ENCODE measurements at regions not wholly inside any gene's neighbourhood (a gene's known extent, or its start where the extent isn't known, plus 50 kb on each side); places are given as distances from the start of the nearest gene placed in this dataset.
A peak's percentile ranks its signal among the peaks of the same experiment; 100 is the strongest.

DNA sequence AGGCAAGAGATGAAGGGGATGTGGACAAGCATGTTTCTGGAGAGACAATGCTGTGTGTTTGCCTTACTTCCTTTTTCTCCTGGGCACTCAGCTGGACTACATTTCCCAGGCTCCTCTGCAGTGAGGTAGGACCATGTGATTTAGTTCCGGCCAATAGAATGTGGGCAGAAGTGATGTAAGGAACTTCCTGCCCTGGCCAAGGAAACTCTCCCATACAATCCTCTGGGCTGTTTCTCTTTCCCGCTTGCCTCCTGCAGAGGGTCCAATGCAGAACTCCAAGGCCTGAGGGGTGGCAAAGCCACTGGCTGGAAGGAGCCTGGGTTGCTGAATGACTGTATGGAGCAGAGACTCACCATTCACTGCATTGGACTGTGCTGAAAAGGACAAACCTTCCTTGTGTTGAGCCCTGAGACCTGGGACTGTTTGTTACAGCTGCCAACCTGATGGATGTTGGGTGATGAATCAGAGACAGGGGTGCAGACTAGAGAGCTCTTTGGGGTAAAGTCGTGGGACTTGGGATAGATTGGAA lies 82.7 kb upstream of the SLC6A6 start:
- Histone ChIP-seq H3K27me3 (ENCODE audit: control insufficient read depth in 2 of 2, insufficient read depth in 2 of 2, low read length in 2 of 2) (peaks cover 2 to 12% of the 10 kb centered on the region in 2 experiments), H3K27ac (ENCODE audit: insufficient read depth, low read depth, low read length) (no peak overlapping the region), H4K20me1 (replicated peaks; ENCODE audit: control insufficient read depth, extremely low read depth, insufficient read depth, low read length) (no peaks in the 10 kb centered on the region), H3K36me3 (ENCODE audit: control insufficient read depth in 2 of 2, extremely low read depth in 1 of 2, insufficient read depth in 2 of 2, low read length in 2 of 2) (no peaks in the 10 kb centered on the region), H3K9ac (replicated peaks; ENCODE audit: extremely low read depth, insufficient read depth, low read length) (no peak overlapping the region), H3K9me1 (replicated peaks; ENCODE audit: control insufficient read depth, extremely low read depth, insufficient read depth, low read length) (no peaks in the 10 kb centered on the region), H2AFZ (ENCODE audit: low read depth, low read length) (peak overlapping the region; percentile 60), H3K9me3 (replicated peaks; ENCODE audit: control insufficient read depth, insufficient read depth, low read length) (no peaks in the 10 kb centered on the region), H3K4me2 (ENCODE audit: insufficient read depth, low read length) (no peak overlapping the region), H3K79me2 (ENCODE audit: control insufficient read depth, insufficient read depth, low read length) (no peaks in the 10 kb centered on the region), H3K4me1 (ENCODE audit: control insufficient read depth, extremely low read depth, insufficient read depth, low read length) (peaks cover 15% of the 10 kb centered on the region), H3K4me3 (replicated peaks in 1 of 3; ENCODE audit: insufficient read depth in 1 of 3, low read depth in 1 of 3, low read length in 3 of 3) (no peak overlapping the region)
- intact Hi-C loops (cut with micrococcal nuclease): no loop called here
- DNase-seq (ENCODE audit: low read depth, low spot score): peak; percentile 76
- TF ChIP-seq, protein P1, sequence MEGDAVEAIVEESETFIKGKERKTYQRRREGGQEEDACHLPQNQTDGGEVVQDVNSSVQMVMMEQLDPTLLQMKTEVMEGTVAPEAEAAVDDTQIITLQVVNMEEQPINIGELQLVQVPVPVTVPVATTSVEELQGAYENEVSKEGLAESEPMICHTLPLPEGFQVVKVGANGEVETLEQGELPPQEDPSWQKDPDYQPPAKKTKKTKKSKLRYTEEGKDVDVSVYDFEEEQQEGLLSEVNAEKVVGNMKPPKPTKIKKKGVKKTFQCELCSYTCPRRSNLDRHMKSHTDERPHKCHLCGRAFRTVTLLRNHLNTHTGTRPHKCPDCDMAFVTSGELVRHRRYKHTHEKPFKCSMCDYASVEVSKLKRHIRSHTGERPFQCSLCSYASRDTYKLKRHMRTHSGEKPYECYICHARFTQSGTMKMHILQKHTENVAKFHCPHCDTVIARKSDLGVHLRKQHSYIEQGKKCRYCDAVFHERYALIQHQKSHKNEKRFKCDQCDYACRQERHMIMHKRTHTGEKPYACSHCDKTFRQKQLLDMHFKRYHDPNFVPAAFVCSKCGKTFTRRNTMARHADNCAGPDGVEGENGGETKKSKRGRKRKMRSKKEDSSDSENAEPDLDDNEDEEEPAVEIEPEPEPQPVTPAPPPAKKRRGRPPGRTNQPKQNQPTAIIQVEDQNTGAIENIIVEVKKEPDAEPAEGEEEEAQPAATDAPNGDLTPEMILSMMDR (IDR thresholded peaks at IDR 0.05; ENCODE audit: extremely low read depth in 1 of 2, insufficient read depth in 1 of 2, low read depth in 1 of 2, low read length in 2 of 2): no peak
- no peak for TF ChIP-seq EZH2 (IDR thresholded peaks at IDR 0.05; ENCODE audit: borderline replicate concordance, low read depth, low read length, severe bottlenecking)
- TF ChIP-seq JUN (IDR thresholded peaks at IDR 0.05; ENCODE audit: borderline replicate concordance, insufficient read depth, insufficient read length, low read depth): no peak
- no peak for TF ChIP-seq POLR2AphosphoS5 (IDR thresholded peaks at IDR 0.05; ENCODE audit: insufficient read depth, low read depth, low read length)
- TF ChIP-seq MYC (IDR thresholded peaks at IDR 0.05; ENCODE audit: low read depth, low read length): no peak
- TF ChIP-seq POLR2A (IDR thresholded peaks at IDR 0.05; ENCODE audit: low read depth, low read length): no peak
- no peak for TF ChIP-seq FOS (IDR thresholded peaks at IDR 0.05; ENCODE audit: borderline replicate concordance, insufficient read depth, low read length)
- TF ChIP-seq, protein P2, sequence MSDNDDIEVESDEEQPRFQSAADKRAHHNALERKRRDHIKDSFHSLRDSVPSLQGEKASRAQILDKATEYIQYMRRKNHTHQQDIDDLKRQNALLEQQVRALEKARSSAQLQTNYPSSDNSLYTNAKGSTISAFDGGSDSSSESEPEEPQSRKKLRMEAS (IDR thresholded peaks at IDR 0.05; ENCODE audit: insufficient read depth, insufficient read length): no peak
- no peak for TF ChIP-seq GATA2 (IDR thresholded peaks at IDR 0.05; ENCODE audit: insufficient read depth, insufficient read length, low read depth, low read length)
- POLR2A ChIA-PET: no interaction called here
- CTCF ChIA-PET: interaction anchor here (0.9 kb wide), 2 partner anchors 10 to 58 kb away, joined by 3 read pairs; no protein-coding TSS in a partner anchor
- dilution Hi-C loops (cut with MboI; ENCODE audit: extremely low pct_ligation_motif_present, low sequenced_read_pairs): no loop called here
- FAIRE-seq: peak; percentile 98
- TSS peak; percentile 19 for BruUV-seq (replicated peaks)
